HG02870 (cell line): ENCODE measurements at regions not wholly inside any gene's neighbourhood (a gene's known extent, or its start where the extent isn't known, plus 50 kb on each side); places are given as distances from the start of the nearest gene placed in this dataset.

Experiments used
- ATAC-seq: cut with Tn5 transposase; IDR thresholded peaks from one replicate; pipeline ENCODE4 v1.9.1; 2021; ENCODE audit warnings: mild to moderate bottlenecking, moderate library complexity; ENCODE audit not compliant: unreplicated experiment

- ATAC-seq: no peak
Observed at GRCh38 chr12:73321319-73321718, 1049.1 kb downstream of the TRHDE start.

GRCh38 chr12:73321776-73322175, 1049.6 kb downstream of the TRHDE start:
- no peak for ATAC-seq

- ATAC-seq: no peak
Observed at GRCh38 chr12:73330584-73331351, 1058.6 kb downstream of the TRHDE start.

- no peak for ATAC-seq
Observed at GRCh38 chr12:73341559-73342247, 1069.5 kb downstream of the TRHDE start.

GRCh38 chr12:73342733-73343132, 1070.6 kb downstream of the TRHDE start:
- no peak for ATAC-seq

- no peak for ATAC-seq
Observed at GRCh38 chr12:73352826-73353225, 1080.7 kb downstream of the TRHDE start.

GRCh38 chr12:73361156-73361863, 1089.1 kb downstream of the TRHDE start:
- no peak for ATAC-seq

- ATAC-seq: no peak
Observed at GRCh38 chr12:73361864-73362230, 1089.7 kb downstream of the TRHDE start.

GRCh38 chr12:73362666-73363065, 1090.5 kb downstream of the TRHDE start:
- ATAC-seq: no peak

GRCh38 chr12:73372856-73373255, 1100.7 kb downstream of the TRHDE start:
- ATAC-seq: no peak

- no peak for ATAC-seq
Observed at GRCh38 chr12:73374360-73374759, 1102.2 kb downstream of the TRHDE start.

GRCh38 chr12:73383584-73384222, 1111.5 kb downstream of the TRHDE start:
- ATAC-seq: no peak

- ATAC-seq: no peak
Observed at GRCh38 chr12:73384592-73384991, 1112.4 kb downstream of the TRHDE start.

GRCh38 chr12:73390261-73390660, 1118.1 kb downstream of the TRHDE start:
- ATAC-seq: no peak

- no peak for ATAC-seq
Observed at GRCh38 chr12:73413051-73413450, 1124.6 kb upstream of the ATXN7L3B start.

GRCh38 chr12:73413974-73414373, 1123.7 kb upstream of the ATXN7L3B start:
- ATAC-seq: no peak

- ATAC-seq: no peak
Observed at GRCh38 chr12:73414926-73415325, 1122.7 kb upstream of the ATXN7L3B start.

- no peak for ATAC-seq
Observed at GRCh38 chr12:73418541-73418940, 1119.1 kb upstream of the ATXN7L3B start.

- no peak for ATAC-seq
Observed at GRCh38 chr12:73421832-73422231, 1115.8 kb upstream of the ATXN7L3B start.

GRCh38 chr12:73424484-73424883, 1113.2 kb upstream of the ATXN7L3B start:
- no peak for ATAC-seq

- ATAC-seq: no peak
Observed at GRCh38 chr12:73445658-73446324, 1091.8 kb upstream of the ATXN7L3B start.
